ENCODE measurements at regions not wholly inside any gene's neighbourhood (a gene's known extent, or its start where the extent isn't known, plus 50 kb on each side); places are given as distances from the start of the nearest gene placed in this dataset.

DNA sequence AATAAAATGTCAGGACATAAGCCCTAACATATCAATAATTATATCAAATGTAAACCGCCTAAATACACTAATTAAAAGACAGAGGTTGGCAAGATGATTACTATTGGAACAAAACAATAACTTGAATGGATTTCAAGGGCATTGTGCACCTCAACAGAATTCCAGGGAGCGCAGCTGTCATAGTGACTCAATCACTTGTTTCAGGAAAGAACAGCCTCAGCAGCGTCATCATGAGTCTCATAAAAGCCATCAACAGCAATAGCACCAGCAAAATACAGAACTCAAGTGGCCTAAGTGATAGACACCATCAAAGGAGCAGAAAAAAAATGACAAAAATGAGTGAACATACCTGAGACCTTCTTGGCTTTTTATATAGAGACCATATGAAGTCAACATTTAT lies 632.7 kb upstream of the NR5A2 start:
- TF ChIP-seq, protein P1, sequence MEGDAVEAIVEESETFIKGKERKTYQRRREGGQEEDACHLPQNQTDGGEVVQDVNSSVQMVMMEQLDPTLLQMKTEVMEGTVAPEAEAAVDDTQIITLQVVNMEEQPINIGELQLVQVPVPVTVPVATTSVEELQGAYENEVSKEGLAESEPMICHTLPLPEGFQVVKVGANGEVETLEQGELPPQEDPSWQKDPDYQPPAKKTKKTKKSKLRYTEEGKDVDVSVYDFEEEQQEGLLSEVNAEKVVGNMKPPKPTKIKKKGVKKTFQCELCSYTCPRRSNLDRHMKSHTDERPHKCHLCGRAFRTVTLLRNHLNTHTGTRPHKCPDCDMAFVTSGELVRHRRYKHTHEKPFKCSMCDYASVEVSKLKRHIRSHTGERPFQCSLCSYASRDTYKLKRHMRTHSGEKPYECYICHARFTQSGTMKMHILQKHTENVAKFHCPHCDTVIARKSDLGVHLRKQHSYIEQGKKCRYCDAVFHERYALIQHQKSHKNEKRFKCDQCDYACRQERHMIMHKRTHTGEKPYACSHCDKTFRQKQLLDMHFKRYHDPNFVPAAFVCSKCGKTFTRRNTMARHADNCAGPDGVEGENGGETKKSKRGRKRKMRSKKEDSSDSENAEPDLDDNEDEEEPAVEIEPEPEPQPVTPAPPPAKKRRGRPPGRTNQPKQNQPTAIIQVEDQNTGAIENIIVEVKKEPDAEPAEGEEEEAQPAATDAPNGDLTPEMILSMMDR (IDR thresholded peaks at IDR 0.05; ENCODE audit: insufficient read depth, low read depth, low read length) = no peak
- TF ChIP-seq EZH2 (IDR thresholded peaks at IDR 0.05; ENCODE audit: insufficient read depth, low read length) = no peak

All from astrocyte (in vitro differentiated cells and primary cell).